HG03442 (cell line): ENCODE measurements at regions not wholly inside any gene's neighbourhood (a gene's known extent, or its start where the extent isn't known, plus 50 kb on each side); places are given as distances from the start of the nearest gene placed in this dataset.
"Not testable (repeated sequence)": the region's sequence is repeated elsewhere in the genome, so short reads cannot be mapped to it uniquely, and the experiment has no call there.

ENCODE experiments used
- ATAC-seq: cut with Tn5 transposase; IDR thresholded peaks from one replicate; pipeline ENCODE4 v1.9.1; 2021; ENCODE audit warnings: mild to moderate bottlenecking, moderate library complexity; ENCODE audit not compliant: unreplicated experiment

DNA sequence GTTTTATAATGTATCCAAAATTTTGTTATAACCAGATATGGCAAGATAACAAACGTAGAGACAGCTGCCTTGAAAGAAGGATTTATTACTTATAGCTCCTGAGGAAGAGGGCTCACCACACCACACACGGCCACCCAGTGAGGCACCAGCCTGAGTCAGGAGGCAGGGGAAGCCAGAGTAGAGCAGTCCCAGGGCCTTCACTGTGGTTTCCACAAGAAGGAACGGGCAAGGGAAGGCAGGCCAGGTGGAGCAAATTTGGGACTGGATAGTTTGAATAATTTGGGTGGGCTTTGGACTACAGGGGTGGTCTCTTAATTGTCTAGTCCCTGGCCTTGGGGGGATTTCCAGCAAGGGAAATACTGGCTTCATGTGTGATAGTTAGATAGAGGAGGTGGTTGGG lies 72.5 kb downstream of the RRAGC start:
- ATAC-seq, result no peak

GRCh38 chr1:38786040-38786436 lies 73.5 kb downstream of the RRAGC start:
- no peak for ATAC-seq

- ATAC-seq, result no peak
Observed at GRCh38 chr1:38785285-38786039, 74.1 kb downstream of the RRAGC start.

- no peak for ATAC-seq
Observed at GRCh38 chr1:38784452-38785284, 74.9 kb downstream of the RRAGC start.

DNA sequence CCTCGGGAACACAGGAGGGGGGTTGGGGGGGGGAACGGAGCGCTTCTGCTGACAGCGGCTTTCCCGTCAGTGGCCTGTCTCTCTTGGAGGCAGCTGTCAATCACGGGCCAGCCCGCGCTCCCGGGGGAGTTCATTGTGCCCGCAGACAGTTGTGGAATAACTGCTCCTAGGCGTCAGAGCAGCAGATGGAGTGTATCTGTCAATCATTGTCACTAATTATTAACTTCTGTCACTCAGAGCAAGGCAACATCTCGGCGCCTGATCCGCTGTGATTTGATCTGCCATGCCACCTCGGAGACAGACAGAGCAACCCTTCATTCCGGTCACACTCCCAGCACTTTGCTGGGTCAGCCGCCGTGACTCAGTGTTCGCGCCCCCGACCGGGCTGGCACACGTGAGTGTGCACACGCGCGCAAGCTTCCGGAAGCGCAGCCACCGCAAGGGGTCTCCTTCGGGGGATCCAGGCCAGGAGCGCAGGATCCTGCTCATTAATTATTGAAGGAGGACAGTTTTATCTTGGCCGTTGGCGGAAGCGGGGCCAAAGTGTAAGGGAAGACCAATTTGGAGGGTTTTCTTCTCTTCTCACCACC lies 75.8 kb downstream of the RRAGC start:
- ATAC-seq, result no peak

- ATAC-seq, result no peak
Observed at GRCh38 chr1:38781872-38782617, 77.5 kb downstream of the RRAGC start.

DNA sequence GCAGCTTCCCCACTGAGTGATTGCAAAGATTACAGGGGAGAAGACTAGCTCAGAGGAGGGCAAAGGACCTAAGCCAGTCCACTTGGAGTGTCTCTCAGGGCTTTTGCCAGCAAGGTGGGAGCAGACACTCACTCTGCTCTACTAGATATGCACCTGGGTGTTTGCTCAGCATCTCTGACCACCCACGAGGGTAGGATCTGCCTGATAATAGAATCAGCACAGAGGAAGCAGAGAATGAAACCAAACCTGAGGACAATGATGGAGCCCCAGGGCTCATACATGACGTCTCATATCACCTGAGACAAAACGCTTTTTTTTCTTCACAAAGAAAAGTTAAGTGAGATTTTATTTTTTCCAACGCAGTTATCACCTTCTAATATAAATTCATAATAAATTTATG lies 79.4 kb downstream of the RRAGC start:
- ATAC-seq, result no peak

DNA sequence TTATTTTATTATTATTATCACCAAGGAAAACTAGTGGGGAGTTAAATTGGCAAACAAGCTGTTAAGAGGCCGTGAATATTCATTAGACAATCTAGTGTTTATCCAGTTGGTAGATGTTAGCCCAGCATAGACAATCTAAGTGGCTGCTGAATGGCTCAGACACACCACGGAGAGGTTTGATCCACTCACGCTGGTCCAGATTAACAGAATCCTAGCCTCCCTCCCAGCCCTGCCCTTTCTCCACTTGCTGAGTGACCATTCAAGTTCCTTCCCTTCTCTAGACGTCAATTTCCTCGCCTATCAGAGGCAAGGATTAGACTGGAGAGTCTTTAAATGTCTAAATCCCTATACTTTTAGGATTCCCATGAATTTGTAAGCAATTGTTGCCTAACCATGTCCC lies 80.1 kb downstream of the RRAGC start:
- ATAC-seq, result no peak

- no peak for ATAC-seq
Observed at GRCh38 chr1:38778521-38778920, 81.1 kb downstream of the RRAGC start.

- no peak for ATAC-seq
Observed at GRCh38 chr1:38778051-38778450, 81.5 kb downstream of the RRAGC start.

- ATAC-seq, result no peak
Observed at GRCh38 chr1:38777464-38777957, 82.1 kb downstream of the RRAGC start.

DNA sequence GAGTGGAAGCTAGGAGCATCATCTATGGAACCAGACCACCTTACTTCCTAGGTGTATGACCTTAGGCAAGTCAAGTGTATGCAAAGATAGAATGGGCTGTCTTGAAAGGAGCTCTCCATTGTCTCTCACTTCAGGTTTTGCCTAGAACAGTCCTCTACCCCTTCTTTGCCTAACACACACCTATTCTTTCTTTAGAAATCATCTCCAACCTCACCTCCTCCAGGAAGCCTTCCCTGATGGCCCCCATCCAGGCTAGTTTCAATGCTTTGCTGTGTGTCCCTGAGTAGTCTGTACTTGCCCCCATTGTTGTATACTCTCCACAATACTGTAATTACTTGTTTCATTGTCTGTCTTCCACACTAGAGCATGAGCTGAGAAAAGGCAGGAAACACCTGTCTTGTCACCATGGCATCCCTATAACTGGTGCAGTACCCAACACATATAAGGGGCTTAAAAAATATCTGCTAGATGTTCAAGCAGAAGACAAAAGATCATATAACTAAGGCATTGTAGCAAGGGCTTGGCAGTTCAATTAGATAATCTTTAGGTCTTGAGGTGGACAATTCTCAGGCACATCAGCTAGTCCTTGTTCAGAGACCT lies 83.0 kb downstream of the RRAGC start:
- no peak for ATAC-seq

GRCh38 chr1:38775175-38775845 lies 84.3 kb downstream of the RRAGC start:
- ATAC-seq, result no peak

GRCh38 chr1:38773483-38773882 lies 86.1 kb downstream of the RRAGC start:
- ATAC-seq, result no peak

DNA sequence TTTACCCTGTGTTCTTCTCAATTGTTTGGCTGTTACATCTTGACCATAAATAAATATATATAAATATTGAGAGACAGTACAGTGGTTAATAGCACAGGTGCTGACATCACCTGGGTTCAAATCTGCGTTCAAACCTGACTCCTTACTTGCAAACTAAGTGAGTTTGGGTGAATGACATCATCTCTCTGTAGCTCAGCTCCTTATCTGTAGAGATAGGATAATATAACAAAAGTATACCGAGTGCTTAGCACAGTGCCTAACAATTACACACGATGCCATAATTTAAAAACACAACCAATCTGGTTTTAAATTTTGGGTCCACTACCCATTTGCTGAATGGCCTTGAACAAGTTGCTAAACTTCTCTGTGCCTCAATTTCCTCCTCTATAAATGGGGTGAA lies 86.6 kb downstream of the RRAGC start:
- ATAC-seq, result no peak

DNA sequence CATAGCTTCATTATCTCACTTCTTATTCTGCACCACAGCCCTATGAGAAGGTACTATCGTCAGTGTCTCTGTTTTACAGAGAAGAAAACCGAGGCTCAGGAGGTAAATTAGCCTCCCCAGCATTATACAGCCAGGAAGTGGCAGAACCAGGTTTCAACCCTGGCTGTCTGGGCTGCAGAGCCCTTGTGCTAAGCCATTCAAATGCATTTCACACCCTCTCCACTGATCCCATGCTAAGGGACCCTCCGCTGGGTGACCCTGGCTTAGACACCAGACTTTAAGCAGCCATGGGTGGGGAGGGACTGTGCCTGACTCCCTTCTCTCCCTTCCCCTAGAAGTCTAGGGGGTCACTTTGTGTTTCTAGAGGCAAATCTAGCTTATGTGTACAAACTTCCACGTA lies 87.5 kb downstream of the RRAGC start:
- ATAC-seq, result no peak

GRCh38 chr1:38770516-38771173 lies 88.9 kb downstream of the RRAGC start:
- not testable (repeated sequence) for ATAC-seq

- ATAC-seq, result no peak
Observed at GRCh38 chr1:38766125-38766524, 93.4 kb downstream of the RRAGC start.

GRCh38 chr1:38763121-38763520 lies 96.5 kb downstream of the RRAGC start:
- ATAC-seq, result no peak

DNA sequence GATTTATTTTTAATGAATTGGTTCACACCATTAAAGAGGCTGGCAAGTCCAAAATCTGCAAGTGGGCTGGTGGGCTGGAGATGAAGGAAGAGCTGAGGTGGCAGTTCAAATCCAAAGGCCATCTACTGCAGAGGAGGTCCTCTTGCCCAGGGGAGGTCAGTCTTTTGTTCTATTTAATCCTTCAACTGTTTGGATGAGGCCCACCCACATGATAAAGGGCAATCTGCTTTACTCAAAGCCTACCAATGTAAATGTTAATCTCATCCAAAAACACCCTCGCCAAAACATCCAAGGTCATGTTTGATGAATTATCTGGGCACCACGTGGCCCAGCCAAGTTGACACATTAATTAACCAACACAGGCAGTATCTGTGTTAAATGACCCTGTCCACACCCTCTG lies 99.0 kb downstream of the RRAGC start:
- ATAC-seq, result no peak
